HG03457 (cell line): ENCODE measurements at regions not wholly inside any gene's neighbourhood (a gene's known extent, or its start where the extent isn't known, plus 50 kb on each side); places are given as distances from the start of the nearest gene placed in this dataset.

Experiments used
- ATAC-seq: cut with Tn5 transposase; IDR thresholded peaks from one replicate; pipeline ENCODE4 v1.9.1; 2021; ENCODE audit warnings: moderate number of reproducible peaks; ENCODE audit not compliant: unreplicated experiment

GRCh38 chr6:122042960-122043735 lies 356.3 kb upstream of the HSF2 start:
- ATAC-seq, result no peak

DNA sequence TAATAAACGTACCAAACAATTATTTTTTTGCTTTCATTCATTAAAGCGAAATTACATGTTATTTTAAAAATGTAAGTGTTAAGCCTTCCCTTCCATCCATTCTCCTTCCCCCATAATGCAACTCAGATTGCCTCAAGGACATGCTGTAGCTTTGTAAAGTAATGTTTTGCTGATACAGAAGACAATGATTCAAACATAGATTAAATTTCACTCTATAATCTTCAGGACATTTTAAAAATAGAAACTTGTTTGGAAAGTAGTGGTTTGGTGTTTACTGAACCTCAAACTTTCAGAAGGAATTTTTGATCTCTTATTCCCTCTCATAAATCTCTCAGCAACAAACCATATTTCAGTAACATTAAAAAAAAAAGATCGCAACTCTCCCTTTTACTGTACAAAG lies 350.9 kb upstream of the HSF2 start:
- ATAC-seq, result no peak

DNA sequence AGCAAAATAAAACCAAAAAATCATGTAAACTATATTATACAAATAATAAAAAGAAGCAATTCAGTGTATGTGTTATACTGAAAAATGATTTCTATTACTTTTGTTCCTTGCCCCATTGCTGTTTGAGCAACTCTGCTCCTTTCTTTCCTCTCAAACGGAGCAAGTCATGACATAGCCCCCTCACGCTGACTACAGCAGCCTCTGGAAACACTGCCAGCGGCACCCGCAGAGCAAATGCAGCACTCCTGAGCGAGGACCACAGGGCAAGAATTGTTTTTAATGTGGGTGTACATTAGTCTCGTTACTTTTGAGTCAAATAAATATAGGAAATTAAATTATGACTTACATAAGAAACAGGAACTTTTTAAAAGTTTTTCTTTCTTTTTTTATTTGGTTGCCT lies 350.1 kb upstream of the HSF2 start:
- ATAC-seq, result no peak

DNA sequence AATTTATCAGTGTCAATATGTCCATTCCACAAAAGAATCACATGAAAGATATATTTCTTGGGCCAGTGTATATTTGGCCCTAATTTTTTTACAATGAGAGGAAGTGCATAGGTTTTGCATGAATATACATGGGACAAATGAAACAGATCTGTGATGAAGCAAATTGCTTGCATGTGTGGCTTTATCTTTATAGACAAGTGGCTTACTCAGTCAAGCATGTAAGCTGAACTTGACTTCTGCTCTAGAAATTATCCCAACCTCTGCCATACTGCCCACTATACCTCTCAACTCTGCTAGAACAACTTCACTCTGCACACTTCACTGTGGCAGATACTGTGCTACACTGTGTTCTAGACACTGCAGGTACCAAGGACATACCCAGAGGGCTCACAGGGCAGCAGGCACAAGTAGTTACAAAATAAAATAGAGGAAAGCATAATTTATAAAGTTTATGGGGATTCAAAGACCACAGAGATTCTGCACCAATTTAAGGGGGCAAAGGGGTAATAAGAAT lies 349.2 kb upstream of the HSF2 start:
- no peak for ATAC-seq

- no peak for ATAC-seq
These were observed 347.0 kb upstream of the HSF2 start for GRCh38 chr6:122052346-122052900.

DNA sequence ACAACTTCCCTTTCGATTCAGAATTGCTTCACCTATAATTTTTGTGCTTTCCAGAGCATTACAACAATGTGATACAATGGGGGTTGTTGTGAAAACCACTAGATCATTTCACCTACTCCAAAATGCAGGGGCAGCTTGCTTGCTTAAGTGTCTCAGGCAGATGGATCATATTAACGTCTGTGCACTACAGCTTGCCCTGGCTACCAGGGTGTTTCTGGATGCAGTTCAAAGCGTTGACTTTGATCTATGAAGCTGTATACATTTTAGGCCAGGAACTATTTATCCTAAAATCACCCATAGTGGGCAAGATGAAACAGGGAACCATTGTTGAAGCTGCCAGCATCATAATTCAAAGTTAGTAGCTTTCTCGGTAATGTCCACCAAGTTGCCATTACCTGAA lies 339.5 kb upstream of the HSF2 start:
- no peak for ATAC-seq

- no peak for ATAC-seq
These were observed 337.6 kb upstream of the HSF2 start for GRCh38 chr6:122061855-122062254.

- no peak for ATAC-seq
These were observed 336.4 kb upstream of the HSF2 start for GRCh38 chr6:122063076-122063475.

DNA sequence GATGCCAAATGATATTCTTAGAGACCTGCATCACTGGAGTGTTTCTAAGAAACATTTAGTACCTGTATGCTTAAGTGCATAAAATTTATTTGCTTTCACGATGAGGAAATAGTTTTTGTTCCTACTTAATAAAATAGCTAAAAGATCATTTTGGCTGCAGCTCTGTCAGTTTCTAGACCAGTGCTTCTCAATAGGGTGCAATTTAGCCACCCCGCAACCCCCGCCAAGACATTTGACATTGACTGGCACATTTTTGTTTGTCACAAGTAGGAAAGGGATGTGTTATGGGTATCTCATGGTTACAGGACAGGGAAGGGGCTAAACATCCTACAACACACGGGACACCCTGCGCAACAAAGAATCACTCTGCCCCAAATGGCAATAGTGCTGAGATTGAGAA lies 335.7 kb upstream of the HSF2 start:
- no peak for ATAC-seq

GRCh38 chr6:122066200-122066599 lies 333.3 kb upstream of the HSF2 start:
- ATAC-seq, result no peak

DNA sequence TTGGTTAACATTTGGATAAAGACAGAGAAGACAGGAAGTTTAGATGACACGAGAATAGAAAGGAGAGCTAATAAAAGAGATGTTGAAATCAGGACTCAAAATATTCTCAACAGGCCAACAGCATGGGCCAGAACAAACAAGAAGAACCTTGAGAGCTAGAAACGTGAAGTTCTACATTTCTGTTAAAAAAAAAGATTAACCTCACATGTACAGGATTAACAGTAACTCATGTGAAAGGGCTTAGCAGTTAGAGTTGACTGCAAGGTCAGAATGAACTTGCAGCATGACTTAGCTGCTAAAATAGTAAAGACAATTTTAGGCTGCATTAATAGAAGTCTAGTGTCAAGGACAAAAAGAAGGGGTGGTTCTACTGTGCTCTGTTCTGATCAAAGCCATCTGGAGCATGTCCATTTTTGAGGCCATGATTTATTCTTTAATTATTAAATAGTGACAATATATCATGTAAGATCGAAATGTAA lies 331.1 kb upstream of the HSF2 start:
- no peak for ATAC-seq

GRCh38 chr6:122069932-122070331 lies 329.5 kb upstream of the HSF2 start:
- no peak for ATAC-seq

GRCh38 chr6:122072014-122072647 lies 327.3 kb upstream of the HSF2 start:
- ATAC-seq, result no peak

DNA sequence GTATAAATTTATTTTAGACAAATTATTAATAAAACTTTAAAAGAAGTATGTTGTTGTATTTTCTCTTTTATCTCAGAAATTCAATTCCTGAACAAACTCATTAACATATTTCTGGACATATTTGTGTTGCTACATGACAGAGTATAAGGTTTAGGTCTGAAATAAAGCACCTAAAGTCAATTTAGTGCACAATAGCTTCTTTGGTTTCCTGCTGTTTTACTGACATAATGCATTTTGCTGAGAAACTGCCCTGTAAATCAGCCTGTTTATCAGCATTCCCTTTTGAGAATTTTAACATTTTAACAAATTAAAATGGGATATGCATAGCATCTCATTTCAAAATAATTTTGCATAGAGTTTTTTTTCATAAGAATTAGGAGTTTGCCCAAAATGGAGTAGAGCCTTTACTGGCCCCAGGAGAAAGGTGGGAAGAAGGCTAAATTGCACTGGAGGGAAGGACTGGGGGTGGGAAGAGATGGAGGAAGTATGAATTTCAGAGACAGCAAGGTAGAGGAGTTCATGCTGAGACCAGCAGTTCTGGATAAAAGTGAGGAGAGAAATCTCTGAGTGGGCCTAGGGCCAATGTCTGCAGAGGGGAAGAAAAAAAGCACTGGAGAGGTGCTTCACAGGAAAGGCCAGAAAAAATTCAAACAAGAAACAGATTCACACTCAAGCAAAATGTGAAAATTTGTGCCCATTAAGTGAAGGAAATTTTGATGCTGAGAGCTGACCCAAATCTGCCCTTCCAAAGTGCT lies 324.2 kb upstream of the HSF2 start:
- ATAC-seq, result no peak

DNA sequence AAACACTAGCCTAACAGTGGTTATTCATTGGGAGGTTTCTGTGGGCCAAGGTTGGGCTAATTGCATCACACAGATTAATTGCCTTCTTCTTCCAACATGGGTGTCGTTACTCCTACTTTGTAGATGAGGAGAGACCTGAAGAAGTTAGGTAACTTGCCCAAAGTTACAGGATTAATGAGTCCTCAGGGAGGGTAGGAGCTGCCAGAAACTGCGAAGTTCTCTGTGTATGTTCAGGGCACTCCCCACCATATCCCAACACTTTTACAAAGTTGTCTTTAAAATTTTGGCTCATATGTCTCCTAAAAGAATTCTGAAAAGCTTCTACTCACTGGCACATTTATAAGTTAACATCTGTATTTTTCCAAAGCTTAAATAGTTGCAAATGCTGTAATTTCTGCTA lies 323.5 kb upstream of the HSF2 start:
- no peak for ATAC-seq

GRCh38 chr6:122077603-122078002 lies 321.8 kb upstream of the HSF2 start:
- ATAC-seq, result no peak

- ATAC-seq, result no peak
These were observed 321.0 kb upstream of the HSF2 start for GRCh38 chr6:122078481-122078880.

GRCh38 chr6:122079916-122080315 lies 319.5 kb upstream of the HSF2 start:
- ATAC-seq, result no peak

DNA sequence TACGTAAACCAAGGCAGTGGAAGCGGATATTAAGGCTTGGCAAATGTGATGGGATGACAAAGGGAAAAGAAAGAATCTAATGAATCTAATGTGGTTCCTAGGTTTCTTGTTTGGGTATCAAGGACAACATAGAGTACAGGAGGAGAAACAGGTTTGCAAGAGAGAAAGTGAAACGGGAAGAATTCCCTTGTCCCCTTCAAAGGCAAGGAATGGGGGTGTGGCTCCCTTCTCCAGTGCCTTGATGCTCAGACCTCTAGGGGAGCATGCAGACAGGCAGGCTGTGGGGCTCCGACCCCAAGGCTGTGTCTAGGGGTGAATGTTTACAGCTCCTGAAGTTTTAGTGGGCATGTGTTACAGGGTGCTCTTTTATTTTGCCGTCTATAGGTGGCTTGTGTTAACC lies 317.5 kb upstream of the HSF2 start:
- no peak for ATAC-seq

DNA sequence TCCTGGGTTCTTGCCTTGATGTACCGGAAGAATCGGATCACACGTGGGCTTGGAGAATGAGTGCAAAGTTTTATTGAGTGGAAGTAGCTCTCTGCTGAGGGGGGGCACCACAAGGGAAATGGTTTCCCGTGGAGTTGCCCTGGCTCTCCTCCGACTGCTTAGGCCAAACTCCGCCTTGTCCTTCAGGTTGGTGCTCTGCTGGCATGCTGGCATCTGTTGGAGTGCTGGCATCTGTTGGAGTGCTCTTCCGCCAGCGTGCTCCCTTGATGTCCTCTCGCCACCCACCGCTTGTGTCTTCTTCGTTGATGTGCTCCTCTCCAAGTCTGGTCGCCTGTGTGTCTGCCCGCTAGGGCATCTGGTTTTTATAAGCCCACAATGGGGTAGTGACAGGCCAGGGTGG lies 317.1 kb upstream of the HSF2 start:
- ATAC-seq, result no peak

GRCh38 chr6:122092366-122092765 lies 307.1 kb upstream of the HSF2 start:
- ATAC-seq, result no peak
